ENCODE measurements at regions not wholly inside any gene's neighbourhood (a gene's known extent, or its start where the extent isn't known, plus 50 kb on each side); places are given as distances from the start of the nearest gene placed in this dataset.

DNA sequence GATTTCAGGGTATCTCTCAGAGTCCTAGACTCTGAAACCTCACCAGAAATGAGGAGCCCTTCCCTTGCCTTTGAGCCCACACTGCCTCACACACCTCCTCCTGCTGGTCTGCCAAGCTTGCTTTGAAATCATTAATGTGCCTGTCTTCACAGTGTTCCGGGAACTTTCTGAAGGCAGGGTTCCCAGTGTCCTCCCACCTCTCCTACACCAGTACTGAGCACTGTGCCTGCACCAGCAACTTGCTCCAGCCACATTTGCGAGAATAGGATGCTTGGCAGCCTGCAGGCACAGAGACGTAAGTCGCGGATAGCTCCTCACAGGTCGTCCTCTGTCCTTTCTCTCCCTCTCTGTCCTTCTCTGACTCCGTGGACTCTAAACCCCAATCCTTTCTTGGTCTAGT is 408.4 kb upstream of the EEF2KMT start:
- Histone ChIP-seq H3K27ac (no peak overlapping the region), H3K9ac (ENCODE audit: insufficient read length) (no peak overlapping the region), H3K9me3 (ENCODE audit: low read depth, low read length) (no peaks in the 10 kb centered on the region), H3K4me3 (no peak overlapping the region), H3K36me3 (ENCODE audit: insufficient read depth, low read length) (no peaks in the 10 kb centered on the region)
- DNase-seq (ENCODE audit: low read depth, low spot score): no peak
- TF ChIP-seq POLR2AphosphoS5 (IDR thresholded peaks at IDR 0.05; ENCODE audit: borderline replicate concordance, low read depth, low read length) (no peak), FOXP2 (optimal IDR thresholded peaks at IDR 0.05; ENCODE audit: control extremely low read depth, extremely low read length, insufficient read depth) (no peak), EZH2 (IDR thresholded peaks at IDR 0.05) (no peak)

DNA sequence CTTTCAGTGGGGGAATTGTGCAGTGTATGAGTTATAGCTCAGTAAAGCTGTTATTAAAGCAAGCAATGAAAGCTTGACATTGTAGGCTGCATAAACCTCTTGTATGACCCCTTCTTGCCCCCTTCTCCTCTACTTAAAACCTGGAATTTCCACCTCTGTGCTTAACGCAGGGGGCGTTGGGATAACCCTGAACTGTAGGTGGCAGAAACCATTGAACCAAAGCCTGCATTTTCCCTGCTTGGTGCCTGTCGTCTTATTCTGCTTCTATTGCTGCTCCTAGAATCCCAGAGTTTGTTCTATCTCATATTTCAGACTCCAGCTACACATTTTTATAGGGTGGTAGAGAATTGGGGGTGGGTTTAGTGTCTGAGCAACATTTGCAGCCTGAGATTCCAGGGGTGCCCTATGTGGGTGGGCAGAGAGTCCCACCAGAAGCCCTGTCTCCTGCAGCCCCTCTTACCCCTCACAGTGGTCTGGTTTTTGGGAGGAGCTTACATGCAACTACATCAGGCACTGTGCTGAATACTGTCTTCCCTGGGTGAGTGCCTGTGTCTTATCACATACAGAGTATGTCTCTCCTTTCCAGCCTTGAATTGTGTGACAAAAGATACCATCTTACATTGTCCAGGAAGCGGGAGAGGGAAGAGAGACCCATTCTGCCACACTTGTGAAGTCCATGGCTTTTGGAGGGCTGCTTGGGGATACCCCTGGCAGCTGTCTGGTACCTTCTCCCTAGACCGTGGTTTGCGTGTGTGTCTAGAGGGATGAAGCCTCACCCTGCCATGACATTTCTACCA is 407.7 kb upstream of the EEF2KMT start:
- Histone ChIP-seq H3K9ac (ENCODE audit: insufficient read length) (no peak overlapping the region), H3K9me3 (ENCODE audit: low read depth, low read length) (no peaks in the 10 kb centered on the region), H3K4me3 (no peak overlapping the region), H3K27ac (no peak overlapping the region), H3K36me3 (ENCODE audit: insufficient read depth, low read length) (no peaks in the 10 kb centered on the region)
- DNase-seq (ENCODE audit: low read depth, low spot score): no peak
- TF ChIP-seq POLR2AphosphoS5 (IDR thresholded peaks at IDR 0.05; ENCODE audit: borderline replicate concordance, low read depth, low read length) (no peak), FOXP2 (optimal IDR thresholded peaks at IDR 0.05; ENCODE audit: control extremely low read depth, extremely low read length, insufficient read depth) (no peak), EZH2 (IDR thresholded peaks at IDR 0.05) (no peak)

GRCh38 chr16:5504064-5504781 is 406.6 kb upstream of the EEF2KMT start:
- no peaks in the 10 kb centered on the region for H3K36me3 ChIP-seq (ENCODE audit: insufficient read depth, low read length)
- no peak overlapping the region for H3K4me3 ChIP-seq
- TF ChIP-seq EZH2 (IDR thresholded peaks at IDR 0.05): no peak
- no peak overlapping the region for H3K27ac ChIP-seq
- H3K9ac ChIP-seq (ENCODE audit: insufficient read length): no peak overlapping the region
- no peak for DNase-seq (ENCODE audit: low read depth, low spot score)
- H3K9me3 ChIP-seq (ENCODE audit: low read depth, low read length): no peaks in the 10 kb centered on the region

DNA sequence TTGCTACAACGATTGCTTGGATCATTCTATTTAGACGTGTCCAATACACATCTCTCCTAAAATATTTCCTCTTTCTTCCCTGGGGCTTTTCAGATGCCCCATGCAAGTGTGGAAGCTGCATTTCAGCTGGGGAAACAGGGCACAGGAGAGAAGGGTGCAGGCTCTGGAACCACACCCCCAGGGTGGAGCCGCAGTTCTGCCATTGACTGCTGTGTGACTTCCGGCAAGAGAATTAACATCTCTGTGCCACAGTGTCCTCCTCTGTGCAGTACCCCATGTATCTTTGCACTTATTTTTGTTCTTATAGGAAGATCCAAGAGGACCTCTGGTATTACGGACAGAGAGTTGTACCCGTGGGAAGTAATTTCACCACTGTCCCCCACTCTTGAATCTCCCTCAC is 405.3 kb upstream of the EEF2KMT start:
- H3K9me3 ChIP-seq (ENCODE audit: low read depth, low read length): no peaks in the 10 kb centered on the region
- no peaks in the 10 kb centered on the region for H3K36me3 ChIP-seq (ENCODE audit: insufficient read depth, low read length)
- H3K9ac ChIP-seq (ENCODE audit: insufficient read length): no peak overlapping the region
- no peak overlapping the region for H3K4me3 ChIP-seq
- TF ChIP-seq EZH2 (IDR thresholded peaks at IDR 0.05) (no peak), FOXP2 (optimal IDR thresholded peaks at IDR 0.05; ENCODE audit: control extremely low read depth, extremely low read length, insufficient read depth) (no peak), POLR2AphosphoS5 (IDR thresholded peaks at IDR 0.05; ENCODE audit: borderline replicate concordance, low read depth, low read length) (no peak)
- no peak overlapping the region for H3K27ac ChIP-seq
- no peak for DNase-seq (ENCODE audit: low read depth, low spot score)

- Histone ChIP-seq H3K4me3 (no peak overlapping the region), H3K9me3 (ENCODE audit: low read depth, low read length) (no peaks in the 10 kb centered on the region), H3K9ac (ENCODE audit: insufficient read length) (no peak overlapping the region), H3K36me3 (ENCODE audit: insufficient read depth, low read length) (no peaks in the 10 kb centered on the region), H3K27ac (no peak overlapping the region)
- TF ChIP-seq EZH2 (IDR thresholded peaks at IDR 0.05) (no peak), FOXP2 (optimal IDR thresholded peaks at IDR 0.05; ENCODE audit: control extremely low read depth, extremely low read length, insufficient read depth) (no peak), POLR2AphosphoS5 (IDR thresholded peaks at IDR 0.05; ENCODE audit: borderline replicate concordance, low read depth, low read length) (no peak)
- no peak for DNase-seq (ENCODE audit: low read depth, low spot score)
These were observed 404.9 kb upstream of the EEF2KMT start for GRCh38 chr16:5502467-5502869.

GRCh38 chr16:5500526-5500925 is 402.9 kb upstream of the EEF2KMT start:
- Histone ChIP-seq H3K27ac (no peak overlapping the region), H3K36me3 (ENCODE audit: insufficient read depth, low read length) (no peaks in the 10 kb centered on the region), H3K4me3 (no peak overlapping the region), H3K9me3 (ENCODE audit: low read depth, low read length) (no peaks in the 10 kb centered on the region), H3K9ac (ENCODE audit: insufficient read length) (no peak overlapping the region)
- no peak for DNase-seq (ENCODE audit: low read depth, low spot score)
- TF ChIP-seq FOXP2 (optimal IDR thresholded peaks at IDR 0.05; ENCODE audit: control extremely low read depth, extremely low read length, insufficient read depth) (no peak), POLR2AphosphoS5 (IDR thresholded peaks at IDR 0.05; ENCODE audit: borderline replicate concordance, low read depth, low read length) (no peak), EZH2 (IDR thresholded peaks at IDR 0.05) (no peak)

GRCh38 chr16:5498562-5498961 is 401.0 kb upstream of the EEF2KMT start:
- no peak overlapping the region for H3K9ac ChIP-seq (ENCODE audit: insufficient read length)
- no peak overlapping the region for H3K4me3 ChIP-seq
- no peak for DNase-seq (ENCODE audit: low read depth, low spot score)
- H3K27ac ChIP-seq: no peak overlapping the region
- no peaks in the 10 kb centered on the region for H3K36me3 ChIP-seq (ENCODE audit: insufficient read depth, low read length)
- no peaks in the 10 kb centered on the region for H3K9me3 ChIP-seq (ENCODE audit: low read depth, low read length)
- TF ChIP-seq EZH2 (IDR thresholded peaks at IDR 0.05) (no peak), POLR2AphosphoS5 (IDR thresholded peaks at IDR 0.05; ENCODE audit: borderline replicate concordance, low read depth, low read length) (no peak), FOXP2 (optimal IDR thresholded peaks at IDR 0.05; ENCODE audit: control extremely low read depth, extremely low read length, insufficient read depth) (no peak)

DNA sequence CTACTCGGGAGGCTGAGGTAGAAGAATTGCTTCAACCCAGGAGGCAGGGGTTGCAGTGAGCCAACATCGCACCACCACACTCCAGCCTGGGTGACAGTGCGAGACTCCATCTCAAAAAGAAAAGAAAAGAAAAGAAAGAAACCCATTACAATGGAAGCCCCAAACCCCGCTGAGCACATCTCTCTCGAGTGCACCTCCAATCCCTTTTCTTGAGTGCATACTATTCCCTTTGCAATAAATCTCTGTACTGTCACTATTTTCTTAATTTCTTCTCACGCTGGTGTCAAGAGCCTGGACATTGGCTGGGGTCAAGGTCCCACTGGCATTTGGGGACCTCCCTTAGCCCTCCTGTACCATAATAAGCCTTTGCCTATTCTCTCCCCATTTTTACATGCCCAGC is 398.4 kb upstream of the EEF2KMT start:
- H3K9me3 ChIP-seq (ENCODE audit: low read depth, low read length): no peaks in the 10 kb centered on the region
- no peaks in the 10 kb centered on the region for H3K36me3 ChIP-seq (ENCODE audit: insufficient read depth, low read length)
- no peak for DNase-seq (ENCODE audit: low read depth, low spot score)
- no peak overlapping the region for H3K27ac ChIP-seq
- no peak for TF ChIP-seq POLR2AphosphoS5 (IDR thresholded peaks at IDR 0.05; ENCODE audit: borderline replicate concordance, low read depth, low read length)
- no peak for TF ChIP-seq EZH2 (IDR thresholded peaks at IDR 0.05)
- no peak for TF ChIP-seq FOXP2 (optimal IDR thresholded peaks at IDR 0.05; ENCODE audit: control extremely low read depth, extremely low read length, insufficient read depth)
- no peak overlapping the region for H3K9ac ChIP-seq (ENCODE audit: insufficient read length)
- H3K4me3 ChIP-seq: no peak overlapping the region

All from SK-N-MC (cell line).